ENCODE measurements at regions not wholly inside any gene's neighbourhood (a gene's known extent, or its start where the extent isn't known, plus 50 kb on each side); places are given as distances from the start of the nearest gene placed in this dataset.

- DNase-seq: no peak
Observed at GRCh38 chr3:118332699-118333098, 701.9 kb downstream of the IGSF11 start.

GRCh38 chr3:118337649-118338048 is 697.0 kb downstream of the IGSF11 start:
- DNase-seq: no peak

DNA sequence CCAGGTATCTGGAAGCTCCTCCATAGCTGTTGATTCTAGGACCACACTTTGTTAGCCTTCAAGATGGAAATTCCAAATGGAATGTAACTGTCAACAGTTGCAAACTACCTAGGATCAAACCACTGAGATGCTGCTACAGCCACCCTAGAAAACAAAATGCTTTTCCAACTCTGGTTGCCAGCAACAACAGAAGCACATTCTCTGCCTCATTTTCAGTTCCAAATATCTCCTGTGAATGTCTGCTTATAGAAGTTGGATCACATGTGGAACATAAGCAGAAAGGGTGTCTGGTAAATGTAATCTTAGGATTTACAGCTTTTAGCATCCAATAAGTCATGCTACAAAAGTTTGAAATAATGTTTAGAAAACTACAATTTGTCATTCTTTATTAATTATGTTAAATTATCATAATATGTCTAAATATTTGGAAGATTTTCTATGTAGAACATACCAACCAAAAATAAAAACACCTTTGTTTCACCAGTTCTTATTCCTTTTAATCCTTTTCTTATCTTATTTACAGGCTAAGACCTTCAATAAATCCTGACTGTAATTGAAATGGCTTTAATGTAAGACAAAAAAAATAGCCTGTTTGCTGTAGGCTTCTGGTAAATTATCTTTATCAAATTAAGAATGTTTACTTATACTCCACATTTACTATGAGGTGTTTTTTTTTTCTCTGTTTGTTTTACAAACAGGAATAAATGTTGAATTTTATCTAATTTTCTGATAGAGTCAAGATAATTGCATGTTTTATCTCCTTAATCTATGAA is 687.1 kb downstream of the IGSF11 start:
- peak; percentile 2 for DNase-seq

DNA sequence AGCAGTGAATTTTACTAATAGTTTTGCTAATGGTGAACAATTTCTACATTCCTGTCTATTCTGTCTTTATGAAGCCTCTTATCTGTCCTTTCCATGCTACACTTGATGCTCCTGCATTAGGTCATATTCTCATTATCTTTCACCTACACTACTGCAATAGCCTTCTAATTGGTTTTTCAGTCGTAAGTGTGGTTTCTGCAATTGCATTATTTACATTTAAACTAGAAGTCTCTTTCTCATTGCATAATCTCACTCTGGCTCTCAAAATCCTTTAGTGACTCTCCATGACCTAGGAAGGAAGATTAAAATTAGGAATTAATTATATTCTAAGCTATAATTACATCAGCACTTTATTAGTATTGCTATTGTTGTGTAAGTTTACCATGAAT is 686.5 kb downstream of the IGSF11 start:
- no peak for DNase-seq

DNA sequence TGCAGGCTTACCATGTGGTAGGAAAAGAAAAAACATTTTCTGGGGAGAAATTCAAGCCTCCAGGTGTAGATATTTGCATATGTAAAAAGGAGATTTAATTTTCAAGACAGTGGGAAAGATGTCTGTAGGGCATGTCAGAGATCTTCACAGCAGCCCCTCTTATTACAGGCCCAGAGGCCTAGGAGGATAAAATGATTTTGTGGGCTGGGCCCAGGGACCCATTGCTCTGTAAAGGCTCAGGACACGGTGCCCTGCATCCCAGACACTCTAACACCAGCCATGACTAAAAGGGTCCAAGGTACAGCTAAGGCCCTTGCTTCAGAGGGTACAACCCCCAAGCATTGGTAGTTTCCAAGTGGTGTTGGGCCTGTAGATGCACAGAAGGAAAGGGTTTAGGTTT is 680.1 kb downstream of the IGSF11 start:
- no peak for DNase-seq

- DNase-seq: no peak
Observed at GRCh38 chr3:118369892-118370491, 664.7 kb downstream of the IGSF11 start.

DNA sequence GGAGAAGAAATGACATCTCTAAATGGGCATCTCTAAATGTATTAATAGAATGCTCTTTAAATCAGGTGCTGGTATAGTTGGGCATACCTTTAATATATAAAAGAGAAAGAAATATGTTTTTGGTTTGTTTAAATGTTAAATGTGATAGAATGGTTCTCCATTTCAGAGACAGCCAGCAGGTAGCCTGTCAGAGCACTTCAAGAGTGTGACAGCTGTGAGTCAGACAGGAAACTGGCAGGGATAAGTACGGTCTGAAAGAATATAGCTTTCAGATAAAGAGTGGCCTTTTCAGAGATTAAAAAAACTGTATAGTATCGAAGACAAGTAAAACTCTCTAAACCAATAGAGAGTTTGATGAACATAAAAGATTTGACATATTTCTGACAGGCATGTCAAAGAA is 654.1 kb downstream of the IGSF11 start:
- DNase-seq: no peak

DNA sequence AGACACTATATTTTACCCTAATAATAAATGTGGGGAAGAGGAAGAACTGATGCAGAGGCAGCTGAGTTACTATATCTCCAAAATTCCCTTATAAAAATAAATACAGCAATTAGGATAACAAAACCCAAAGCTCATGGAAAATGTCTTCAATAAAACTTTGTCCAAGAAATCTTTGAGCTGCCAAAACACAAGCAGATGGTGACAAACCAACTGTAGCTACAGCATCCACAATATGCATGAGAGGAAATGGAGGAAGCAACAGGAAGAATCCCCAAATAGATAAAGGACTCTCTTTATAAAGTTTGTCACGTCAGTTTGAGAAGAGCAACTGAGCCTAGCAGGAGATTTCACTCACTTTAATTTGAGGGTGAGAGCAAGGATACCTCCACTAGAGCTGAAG is 638.2 kb downstream of the IGSF11 start:
- no peak for DNase-seq

- no peak for DNase-seq
Observed at GRCh38 chr3:118400086-118400485, 634.6 kb downstream of the IGSF11 start.

DNA sequence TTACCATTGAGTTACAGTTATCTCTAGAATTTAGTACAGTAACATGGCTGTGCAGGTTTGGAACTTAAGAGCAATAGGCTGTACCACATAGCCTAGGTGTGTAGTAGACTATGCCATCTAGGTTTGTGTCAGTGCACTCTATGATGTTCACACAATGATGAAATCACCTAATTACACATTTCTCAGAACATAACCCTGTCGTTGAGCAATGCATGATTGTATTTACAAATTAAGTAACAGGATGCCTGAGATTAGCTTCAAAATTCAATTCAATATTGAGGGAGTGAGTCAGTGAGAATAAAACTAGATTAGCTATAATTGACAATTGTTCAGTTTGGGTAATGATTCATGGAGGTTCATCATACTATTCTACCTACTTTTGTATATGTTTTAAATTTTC is 633.8 kb downstream of the IGSF11 start:
- DNase-seq: no peak

- no peak for DNase-seq
Observed at GRCh38 chr3:118401887-118402286, 632.8 kb downstream of the IGSF11 start.

DNA sequence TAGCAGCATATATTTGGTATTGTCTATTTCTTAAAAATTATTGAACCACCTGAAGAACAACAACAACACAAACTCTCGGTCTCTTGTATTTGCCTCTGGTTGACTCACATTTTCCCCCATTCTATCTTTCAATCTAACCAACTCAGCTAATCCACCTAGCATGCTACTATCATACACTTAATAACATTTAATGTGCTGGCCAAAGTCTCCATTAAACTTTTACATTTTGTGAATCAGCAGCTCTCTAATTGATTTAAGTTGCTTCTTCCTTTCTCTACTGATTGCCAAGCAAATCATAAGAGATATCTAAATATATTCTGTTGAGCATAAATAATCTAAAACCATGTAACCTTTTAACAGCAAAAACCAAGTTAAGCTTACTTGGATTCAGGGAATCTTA is 631.7 kb downstream of the IGSF11 start:
- no peak for DNase-seq

DNA sequence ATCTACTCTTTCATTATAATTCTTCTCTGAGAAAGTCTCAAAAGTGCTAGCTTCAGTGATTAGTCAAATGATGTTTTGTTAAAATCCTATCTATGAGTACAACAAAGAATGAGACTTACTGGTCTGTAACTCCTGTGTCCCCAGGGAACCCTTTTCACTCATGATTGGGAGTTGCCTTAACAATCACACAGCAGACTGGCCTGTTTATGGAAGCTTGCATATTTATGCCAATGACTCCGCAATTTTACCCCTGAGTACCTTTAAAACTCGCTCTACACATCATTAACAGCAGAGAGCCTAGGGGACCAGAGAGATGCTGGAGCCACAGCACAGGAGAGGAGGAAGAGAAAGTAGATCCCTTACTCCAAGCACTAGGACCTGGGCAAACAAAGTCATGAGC is 628.1 kb downstream of the IGSF11 start:
- no peak for DNase-seq

- DNase-seq: no peak
Observed at GRCh38 chr3:118408431-118408830, 626.2 kb downstream of the IGSF11 start.

GRCh38 chr3:118412503-118412902 is 622.1 kb downstream of the IGSF11 start:
- DNase-seq: no peak

DNA sequence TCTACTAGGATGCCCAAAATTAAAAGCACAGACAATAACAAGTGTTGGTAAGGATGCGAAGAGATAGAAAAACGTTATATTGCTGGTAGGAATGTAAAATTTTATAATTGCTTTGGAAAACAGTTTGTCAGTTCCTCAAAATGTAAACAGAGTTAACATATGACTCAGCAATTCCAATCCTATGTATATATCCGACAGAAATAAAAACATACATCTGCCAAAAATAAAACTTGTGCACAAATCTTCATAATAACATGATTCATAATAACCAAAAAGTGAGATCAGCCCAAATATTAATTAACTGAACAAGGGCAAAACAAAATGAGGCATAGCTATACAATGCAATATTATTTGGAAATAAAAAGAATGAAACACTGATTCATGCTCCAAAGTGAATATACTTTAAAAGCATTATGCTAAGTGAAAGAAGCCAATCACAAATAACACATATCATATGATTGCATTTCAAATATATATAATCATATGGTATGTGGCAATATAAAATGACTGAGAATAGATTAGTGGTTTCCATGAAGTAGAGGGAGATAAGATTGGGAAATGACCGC is 609.3 kb downstream of the IGSF11 start:
- DNase-seq: no peak

DNA sequence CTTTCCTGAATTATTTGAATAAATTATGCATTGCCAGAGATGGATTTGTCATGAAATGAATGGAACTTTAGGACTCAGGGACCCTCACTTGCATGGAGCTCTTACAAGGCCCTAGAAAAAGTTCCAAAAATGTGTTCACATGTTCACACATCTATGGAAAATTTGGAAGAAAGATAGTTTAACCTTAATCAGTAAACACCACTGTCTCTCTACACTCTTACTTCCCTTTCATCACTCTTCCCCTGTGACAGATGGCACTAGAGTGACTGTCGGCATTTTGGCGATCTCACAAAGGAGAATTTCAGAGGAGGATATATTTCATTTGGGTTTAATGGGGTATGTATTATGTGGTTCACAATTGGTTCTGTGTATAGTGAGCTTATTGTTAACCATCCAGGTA is 600.8 kb downstream of the IGSF11 start:
- no peak for DNase-seq

DNA sequence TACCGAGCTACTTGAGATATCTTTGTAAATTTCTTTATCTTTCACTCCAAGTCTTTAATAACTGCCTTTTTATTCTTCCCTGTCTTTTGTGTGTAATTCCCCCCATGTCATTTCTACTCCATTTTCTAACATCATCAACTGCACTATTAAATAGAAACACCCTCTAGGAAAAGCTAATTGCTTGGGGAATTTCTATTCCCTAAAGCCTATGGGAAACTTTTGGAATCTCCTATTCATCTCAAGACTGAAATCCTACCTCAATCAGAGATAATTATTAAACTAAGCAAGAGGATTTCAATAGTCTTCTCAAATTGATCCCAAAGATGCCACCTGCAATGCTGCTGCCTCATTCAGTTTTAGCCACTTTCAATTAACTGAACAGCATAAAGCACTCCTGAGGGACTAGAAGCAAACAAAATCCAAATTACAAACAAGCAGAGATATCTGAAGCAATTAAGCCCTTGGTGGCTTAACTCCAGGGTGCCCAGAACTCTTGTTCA is 598.7 kb downstream of the IGSF11 start:
- no peak for DNase-seq

- no peak for DNase-seq
Observed at GRCh38 chr3:118436697-118437262, 597.9 kb downstream of the IGSF11 start.

GRCh38 chr3:118445036-118445435 is 589.6 kb downstream of the IGSF11 start:
- DNase-seq: no peak

DNA sequence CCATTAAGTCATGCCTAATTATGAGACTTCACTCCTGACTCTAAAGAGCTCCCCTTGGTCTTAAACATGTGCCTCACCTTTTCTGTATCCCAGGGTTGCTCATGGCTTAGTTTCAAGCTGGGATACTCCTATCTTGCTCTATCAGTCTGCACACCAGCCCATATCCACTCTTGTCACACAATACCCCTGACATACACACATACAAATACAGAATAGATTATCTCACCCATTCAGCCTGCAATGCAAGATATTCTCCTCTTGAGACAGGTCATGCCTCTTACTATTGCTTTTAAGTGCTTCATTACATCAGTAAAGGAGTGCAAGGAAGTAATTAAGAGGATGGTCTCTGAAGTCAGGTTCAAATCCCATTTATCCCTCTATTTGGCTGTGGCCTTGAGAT is 587.3 kb downstream of the IGSF11 start:
- DNase-seq: no peak

GRCh38 chr3:118466795-118467330 is 567.8 kb downstream of the IGSF11 start:
- no peak for DNase-seq

GRCh38 chr3:118468801-118469200 is 565.8 kb downstream of the IGSF11 start:
- no peak for DNase-seq

Data from tongue (tissue), 1 donor.